Pons (tissue), 1 donor: ENCODE measurements at regions not wholly inside any gene's neighbourhood (a gene's known extent, or its start where the extent isn't known, plus 50 kb on each side); places are given as distances from the start of the nearest gene placed in this dataset.
"Not testable (repeated sequence)": the region's sequence is repeated elsewhere in the genome, so short reads cannot be mapped to it uniquely, and the experiment has no call there.

Source experiments
- DNase-seq: peaks from one replicate; pipeline ENCODE4 v3.0.0-alpha.2; 2016; ENCODE audit warnings: low spot score

DNA sequence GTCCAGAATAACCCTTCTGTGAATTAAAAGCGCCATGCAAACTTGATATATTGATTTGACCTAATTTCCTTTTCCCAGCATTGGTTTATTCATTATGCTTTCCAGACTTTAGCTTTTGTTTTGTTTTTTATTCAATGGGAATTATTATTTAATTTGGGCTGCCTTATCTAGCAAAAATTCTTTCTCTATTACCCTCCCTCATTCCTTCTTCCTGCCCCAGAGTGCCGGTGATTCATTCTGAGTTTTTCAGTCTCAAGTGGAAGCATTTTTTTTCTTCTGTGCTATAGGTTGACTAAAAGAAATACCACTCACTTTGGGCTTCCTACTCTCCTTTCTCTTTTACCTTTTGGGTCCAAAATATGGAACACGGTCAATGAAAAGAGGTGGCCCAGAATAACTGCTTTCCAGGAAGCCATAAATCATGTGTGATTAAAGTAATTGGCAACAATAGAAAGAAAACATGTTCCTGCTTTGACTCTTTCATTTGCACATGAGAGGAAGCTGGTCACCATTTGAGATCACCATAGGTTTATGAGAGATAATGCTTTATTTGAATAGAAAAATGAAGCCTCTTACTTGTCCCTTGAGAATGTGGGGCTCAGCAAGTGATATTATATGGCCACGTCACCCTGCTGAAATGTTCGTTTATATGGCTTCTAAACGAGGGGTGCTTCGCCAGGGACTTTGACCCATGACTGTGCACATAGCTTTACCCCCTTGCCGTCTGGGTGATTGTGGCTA lies 422.8 kb upstream of the ZEB2 start:
- DNase-seq = no peak

DNA sequence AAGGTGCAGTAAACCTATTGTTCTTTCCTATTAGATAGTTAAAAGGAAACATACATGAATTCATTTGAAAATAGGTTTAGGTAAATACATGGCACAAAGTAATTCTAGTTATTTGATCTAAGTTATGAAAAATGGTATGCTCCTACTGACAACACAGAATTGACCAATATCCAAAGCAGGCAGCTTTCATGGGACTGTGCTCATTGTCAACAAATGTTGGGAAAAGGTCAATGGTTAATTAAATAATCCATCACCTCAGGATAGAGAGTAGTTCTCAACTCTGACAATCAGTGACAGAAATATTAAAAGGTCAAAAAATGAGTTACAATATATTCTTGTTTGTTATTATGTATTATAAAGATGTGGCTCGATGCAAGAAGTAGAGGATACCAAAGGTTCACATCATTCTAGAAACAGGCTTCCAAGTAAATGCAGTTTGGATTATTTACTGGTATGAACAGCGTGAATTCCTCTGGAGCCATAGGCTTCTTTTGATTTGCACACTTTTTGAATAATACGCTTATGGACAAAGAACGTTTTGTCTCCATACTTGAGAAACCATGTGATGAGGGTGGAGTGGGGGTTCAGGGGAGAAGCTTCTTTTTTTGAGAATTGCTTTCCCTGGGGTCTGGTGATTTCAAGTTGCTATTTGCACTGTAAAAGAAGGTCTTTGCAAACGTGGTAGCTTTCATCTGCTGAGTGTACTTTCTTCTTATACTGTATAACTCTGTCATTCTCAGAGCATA lies 422.0 kb upstream of the ZEB2 start:
- DNase-seq = peak; percentile 37

DNA sequence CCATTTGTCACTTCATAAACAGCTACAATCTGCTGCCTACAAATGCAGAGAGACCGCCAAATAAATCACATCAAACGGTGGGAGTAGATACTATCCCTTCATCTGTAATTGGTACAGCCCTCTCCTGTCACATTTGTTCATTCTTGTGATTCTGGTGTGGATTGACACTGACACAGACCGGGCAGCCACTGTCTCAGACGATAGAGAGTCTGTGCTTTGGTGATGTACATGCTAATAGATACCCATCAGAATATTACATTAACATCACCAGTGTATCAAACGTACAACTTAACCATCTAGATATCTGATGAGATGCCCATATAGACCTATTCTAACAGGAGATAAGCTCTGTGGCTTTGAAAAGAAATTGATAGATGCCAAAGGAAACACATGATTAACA lies 419.7 kb upstream of the ZEB2 start:
- DNase-seq = peak; percentile 36

DNA sequence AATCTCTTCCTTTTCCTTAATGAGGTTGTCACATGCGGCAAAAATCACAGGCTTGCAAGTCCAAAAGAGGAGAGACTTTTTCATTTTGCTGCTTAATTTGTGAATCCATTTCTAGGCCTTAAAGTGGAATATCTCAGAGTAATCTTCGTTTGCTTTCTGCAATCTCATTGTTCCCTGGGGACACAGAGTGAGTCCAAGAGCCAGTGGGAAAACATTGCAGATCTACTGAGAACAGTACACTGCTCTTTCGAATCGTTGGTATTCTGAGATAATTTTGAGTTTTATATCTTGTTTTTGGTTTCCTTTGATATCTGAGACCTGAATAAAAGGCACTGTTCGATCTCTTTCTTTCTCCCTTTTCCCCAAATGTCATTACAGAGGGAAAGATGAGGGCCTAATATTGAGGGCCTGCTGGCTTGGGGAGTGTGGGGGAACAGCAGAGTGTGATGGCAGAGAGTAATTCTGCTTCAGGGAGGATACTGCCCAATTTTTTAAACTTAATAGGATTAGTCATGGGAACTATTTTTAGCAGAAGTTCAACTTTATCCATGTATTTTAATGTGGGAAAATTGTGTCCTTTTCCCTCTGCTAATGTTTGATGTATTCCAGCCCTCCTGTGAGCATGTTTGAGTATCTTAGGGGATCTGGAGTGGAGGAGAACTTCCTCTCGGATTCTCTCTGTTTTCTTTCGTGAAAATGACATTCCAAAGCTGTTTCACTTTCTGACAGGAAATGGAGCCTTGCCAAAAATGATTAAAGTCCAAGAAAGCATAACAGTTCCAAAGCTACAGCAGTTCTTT lies 418.2 kb upstream of the ZEB2 start:
- peak; percentile 51 for DNase-seq

DNA sequence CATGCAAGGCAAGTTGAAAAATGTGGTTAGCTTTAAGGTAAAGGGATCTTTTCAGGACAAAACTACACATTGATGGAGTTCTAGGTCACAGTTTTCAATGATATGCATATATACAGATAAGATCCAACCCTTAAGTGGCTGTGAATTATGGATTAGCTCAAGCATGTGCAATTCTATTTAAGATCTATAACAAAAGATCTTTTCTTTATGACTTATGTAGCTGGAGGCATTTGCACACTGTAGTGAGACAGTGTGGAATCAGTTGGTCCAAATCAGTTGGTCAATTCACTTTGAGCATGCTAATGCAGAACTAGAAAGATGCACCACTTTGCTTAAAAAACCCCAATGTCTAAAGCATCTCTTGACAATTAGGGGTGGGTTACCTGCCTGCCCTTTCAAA lies 417.1 kb upstream of the ZEB2 start:
- no peak for DNase-seq

DNA sequence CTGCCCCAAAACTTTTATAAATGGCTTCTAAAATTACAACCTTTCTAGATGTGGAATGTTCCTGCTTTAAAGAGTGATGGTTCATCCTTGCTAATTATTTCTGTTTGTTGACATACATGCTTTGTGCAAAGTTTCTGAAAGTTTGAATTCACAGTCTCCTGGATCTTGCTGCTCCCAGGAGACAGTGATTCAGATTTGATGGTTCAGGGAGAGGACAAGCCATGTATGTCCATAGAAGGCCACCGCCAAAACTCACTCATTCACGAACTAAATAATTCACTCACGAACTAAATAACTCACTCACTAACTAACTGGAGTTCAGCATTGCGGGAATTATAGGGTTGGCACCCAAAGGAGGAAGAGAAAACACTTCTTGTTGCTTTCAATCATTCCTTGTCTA lies 416.5 kb upstream of the ZEB2 start:
- no peak for DNase-seq

DNA sequence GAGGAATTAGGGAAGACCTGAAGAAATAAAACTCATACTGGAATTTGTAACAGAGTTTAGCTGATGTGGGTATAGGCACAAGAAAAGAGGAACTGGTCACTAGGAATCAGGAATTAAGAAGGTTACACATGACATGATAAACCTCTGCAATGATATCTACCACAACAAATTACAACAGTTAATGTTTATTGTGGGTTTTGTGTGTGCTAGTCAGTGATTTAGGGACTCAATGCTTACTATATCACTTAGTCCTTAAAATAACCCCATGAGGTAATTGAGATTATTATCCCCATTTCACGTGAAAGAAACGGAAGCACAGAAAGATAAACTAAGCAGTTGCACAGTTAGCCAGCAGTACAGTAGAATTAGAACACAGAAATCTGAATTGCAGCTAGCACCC lies 415.8 kb upstream of the ZEB2 start:
- DNase-seq = no peak

DNA sequence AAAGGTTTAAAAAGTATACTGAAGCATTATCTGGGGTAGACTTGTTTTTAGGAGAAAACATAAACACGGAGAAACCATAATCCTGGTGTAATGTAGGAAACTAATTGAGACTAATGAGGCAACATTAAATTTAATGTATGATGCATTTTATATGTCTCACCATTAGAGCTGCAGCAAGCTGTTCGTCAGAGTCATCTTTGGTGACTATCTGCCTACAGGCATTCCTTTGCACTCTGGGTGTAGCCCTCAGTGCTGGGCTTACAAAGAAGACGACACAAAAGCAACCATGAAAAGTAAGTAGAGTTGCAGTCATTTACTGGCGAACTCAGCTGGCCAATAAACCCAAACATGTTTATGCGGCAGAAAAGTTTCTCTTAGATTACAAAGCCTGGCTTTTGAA lies 415.3 kb upstream of the ZEB2 start:
- DNase-seq = no peak

DNA sequence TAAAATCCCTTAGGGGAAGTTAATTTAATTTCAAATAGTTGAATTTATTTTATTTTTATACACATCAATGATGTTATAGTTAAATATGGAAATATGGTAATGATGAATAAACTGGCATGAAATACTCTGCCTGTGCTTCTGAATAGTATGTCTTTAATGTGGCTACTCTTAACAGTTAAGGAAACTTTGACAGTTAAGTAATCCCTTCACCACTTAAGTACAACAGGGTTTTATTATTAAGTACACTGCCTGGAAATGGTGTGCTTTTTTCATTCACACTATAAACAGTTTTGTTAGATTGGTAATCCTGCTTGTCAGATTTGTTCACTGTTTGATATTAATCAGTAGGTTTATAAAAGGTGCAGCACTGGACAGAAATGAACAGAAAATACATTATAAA lies 412.0 kb upstream of the ZEB2 start:
- DNase-seq = no peak

DNA sequence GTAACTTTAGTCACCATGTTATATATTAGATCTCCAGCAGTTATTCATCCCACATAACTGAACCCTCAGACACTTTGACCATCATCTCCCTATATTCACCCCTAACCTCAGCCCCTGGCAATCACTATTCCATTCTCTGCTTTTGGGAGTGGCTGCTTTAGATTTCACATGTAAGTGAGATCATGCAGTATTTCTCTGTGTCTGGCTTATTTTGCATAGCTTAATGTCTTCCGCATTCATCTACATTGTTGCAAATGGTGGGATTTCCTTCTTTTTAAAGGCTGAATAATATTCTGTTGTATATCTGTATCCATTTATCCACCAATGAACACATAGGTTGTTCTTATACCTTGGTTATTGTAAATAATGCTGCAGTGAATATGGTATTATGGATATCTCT lies 411.6 kb upstream of the ZEB2 start:
- DNase-seq = no peak

DNA sequence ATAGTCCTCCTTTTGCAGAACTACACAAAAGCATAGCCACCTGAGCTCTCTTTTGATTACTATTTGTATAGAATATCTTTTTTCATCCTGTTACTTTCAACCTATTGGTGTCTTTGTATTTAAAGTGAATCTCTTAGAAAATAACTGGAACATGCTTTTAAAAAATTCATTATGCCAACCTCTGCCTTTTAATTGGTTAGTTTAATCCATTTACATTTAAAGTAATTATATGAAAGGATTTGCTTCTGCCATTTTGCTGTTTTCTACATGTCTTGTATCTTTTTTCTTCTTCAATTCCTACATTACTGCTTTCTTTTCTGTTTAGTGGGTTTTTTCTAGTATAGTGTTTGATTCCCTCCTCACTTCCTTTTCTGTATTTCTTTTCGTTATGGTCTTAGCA lies 407.5 kb upstream of the ZEB2 start:
- no peak for DNase-seq

DNA sequence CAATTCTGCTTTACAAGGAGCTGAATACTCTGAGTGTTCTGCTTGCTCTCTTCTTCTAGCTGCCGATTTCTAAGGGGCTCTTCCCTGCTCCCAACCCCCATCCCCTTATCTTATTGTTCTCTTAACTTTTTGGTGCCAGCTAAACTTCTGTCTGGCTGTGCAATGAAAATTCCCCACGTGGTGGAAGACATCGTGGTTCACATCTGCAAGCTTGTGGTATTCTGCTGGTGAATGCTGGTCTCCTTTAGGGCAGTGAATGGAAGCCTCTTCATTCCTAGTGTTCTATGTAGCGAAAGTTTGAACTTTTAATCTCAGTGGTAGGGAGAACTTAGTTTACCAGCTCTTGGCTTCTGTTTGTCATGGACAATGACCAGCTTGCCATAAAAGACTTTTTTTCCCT lies 406.0 kb upstream of the ZEB2 start:
- DNase-seq = no peak

DNA sequence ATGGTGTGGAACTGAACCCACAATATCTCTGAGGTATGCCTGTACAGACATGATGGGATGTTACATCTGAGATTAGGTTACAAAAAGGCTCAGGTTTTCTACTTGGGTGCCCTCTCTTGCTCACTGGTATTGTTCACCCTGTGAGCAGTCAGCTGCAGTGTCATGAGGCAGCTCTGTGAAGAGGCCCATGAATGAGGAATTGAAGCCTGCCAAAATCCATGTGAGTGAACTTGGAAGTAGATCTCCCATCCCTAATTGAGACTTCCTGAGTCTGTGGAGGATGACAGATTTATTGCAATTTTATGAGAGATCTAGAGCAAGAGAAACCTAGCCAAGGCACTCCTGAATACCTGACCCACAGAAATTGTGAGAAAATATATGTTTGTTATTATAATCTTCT lies 404.9 kb upstream of the ZEB2 start:
- no peak for DNase-seq

DNA sequence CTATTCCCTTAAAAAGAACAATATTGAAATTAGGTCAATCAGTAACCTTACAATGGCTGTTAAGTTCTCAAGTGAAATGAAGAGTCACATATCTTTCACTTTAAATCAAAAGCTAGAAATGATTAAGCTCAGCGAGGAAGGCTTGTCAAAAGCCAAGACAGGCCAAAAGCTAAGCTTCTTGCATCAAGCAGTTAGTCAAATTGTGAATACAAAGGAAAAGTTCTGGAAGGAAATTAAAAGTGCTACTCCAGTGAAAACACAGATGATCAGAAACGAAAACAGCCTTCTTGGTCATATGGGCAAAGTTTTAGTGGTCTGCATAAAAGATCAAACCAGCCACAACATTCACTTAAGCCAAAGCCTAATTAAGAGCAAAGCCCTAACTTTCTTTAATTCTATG lies 402.6 kb upstream of the ZEB2 start:
- no peak for DNase-seq

DNA sequence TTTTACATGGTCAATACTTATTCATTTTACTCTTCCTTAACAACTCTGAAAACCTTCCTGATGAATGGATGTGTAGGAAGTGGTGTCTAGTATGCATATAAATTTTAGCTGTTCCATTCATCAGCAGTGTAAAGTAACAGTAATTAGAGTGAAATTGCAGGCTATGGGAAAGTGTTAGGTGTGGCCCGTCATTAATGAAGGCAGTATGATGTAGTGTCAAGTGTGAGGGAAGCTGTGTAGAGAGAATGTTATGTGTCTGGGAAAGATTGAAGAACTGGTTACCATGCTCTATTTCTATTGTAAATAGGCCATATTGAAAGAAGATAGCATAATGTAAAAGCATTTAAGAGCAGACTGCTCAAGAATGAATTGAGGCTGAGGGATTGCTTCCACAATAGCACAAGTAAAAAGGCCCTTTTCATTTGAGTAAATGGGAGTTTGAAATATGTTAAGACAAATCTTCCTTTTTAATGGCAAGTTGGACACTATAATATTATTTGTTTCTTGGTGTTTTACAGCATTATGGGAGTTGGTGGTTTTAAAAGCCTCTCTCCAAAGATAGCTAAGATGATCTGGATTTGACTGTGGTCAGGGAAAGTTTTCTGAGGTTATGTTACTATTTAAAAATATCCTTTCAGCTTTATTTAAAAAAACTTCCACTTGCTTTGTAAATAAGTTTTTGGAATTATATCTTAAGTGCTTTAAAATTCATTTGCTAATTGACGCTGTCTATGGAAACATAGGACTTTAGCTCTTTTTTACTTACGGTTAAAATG lies 401.0 kb upstream of the ZEB2 start:
- no peak for DNase-seq

DNA sequence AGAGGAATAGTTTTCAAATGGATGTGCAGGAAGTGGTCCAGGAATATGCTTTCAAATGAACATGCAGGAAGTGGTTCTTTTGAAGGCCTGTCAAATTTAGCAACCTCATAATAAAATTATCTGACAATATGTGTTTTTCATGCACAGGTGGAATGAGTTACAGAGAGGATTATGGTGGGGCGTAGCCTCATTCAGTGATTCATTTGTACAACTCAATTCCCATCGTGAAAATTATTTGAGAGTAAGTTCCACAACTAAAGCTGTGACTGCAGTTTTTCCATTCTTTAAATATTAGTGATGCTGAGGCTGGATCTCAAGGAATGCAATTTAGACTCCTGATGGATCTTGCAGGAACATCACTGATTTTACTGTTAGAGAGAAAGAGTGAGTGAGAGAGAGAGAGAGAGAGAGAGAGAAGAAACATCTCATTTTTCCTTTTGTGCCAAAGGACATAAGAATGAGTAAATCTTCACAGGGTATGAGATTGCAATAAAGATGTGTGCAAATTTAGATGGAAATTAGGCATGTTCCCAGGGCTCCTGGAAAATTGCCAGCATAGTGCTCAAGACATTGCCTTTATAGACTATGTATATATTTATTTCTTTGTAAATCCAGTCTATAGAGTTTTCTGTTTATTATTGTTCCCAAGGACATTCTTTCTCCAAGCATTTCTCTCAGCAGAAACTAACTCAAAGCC lies 394.9 kb upstream of the ZEB2 start:
- DNase-seq = no peak

DNA sequence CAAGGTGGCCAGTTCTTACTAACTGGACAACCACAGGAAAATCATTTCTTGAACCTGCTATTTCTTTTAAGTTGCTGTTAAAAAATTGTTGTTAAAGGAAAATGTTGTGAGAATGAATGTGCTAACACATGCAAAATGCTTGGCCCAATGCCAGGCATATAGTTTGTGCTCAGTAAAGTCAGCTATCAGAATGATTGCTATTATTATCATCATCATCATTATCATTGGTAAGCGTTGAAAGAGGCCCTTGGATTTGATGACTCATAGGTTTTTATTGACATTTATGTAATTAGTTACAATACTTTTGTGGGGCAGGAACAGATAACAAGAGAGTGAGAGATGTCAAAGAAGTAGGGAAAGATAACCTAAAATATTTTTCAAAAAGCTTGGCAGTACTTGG lies 394.2 kb upstream of the ZEB2 start:
- DNase-seq = no peak

DNA sequence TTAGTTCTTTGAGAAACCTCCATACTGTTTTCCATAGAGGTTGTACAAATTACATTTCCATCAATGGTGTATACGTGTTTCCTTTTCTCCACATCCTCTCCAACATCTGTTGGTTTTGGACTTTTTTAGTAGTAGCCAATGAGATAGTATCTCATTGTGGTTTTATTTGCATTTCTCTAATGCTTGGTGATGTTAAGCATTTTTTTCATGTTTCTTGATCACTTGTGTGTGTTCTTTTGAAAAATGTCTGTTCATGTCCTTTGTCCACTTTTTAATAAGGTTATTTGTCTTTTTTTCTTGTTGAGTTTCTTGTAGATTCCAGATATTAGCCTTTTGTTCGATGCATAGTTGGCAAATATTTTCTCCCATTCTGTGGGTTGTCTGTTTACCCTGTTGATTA lies 392.3 kb upstream of the ZEB2 start:
- no peak for DNase-seq

DNA sequence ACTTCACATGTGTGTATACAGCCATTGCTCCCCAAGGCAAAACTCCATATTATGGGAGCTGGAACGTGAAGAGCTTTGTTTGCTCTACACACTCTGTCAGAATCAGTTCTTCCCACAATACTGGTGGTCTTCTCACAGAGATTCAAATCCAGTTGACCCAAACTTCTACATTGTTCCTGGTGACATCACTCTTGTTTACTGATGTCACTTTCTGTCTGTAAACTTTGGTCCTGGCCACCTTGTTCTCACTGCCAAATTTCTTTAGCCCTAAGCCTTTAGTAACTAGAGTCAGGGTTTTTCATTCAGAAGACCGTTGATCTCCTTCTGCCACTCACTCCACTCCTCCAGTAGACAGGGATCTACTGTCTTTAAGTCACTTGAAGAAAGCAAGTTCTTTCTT lies 386.0 kb upstream of the ZEB2 start:
- DNase-seq = no peak

DNA sequence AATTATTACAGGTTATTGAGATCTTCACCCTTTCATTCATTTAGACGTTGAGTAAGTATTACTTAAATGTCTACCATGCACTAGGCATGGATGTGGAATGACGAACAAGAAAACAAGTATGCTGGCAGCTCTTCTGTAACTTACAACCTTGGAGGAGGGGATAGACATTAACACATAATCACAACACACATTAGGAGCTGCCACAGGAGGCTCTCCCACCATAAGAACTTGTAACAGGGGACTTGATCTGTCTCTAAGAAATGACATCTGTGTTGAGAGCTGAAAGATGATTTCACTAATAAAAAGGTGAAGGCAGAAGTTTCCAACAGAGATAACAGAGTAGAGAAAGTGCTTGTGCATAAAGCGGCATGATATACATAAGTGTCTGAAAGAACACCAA lies 384.7 kb upstream of the ZEB2 start:
- no peak for DNase-seq

DNA sequence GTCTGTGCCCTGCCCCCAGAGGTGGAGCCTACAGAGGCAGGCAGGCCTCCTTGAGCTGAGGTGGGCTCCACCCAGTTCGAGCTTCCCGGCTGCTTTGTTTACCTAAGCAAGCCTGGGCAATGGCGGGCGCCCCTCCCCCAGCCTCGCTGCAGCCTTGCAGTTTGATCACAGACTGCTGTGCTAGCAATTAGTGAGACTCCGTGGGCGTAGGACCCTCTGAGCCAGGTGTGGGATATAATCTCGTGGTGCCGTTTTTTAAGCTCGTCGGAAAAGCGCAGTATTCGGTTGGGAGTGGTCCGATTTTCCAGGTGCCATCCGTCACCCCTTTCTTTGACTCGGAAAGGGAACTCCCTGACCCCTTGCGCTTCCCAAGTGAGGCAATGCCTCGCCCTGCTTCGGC lies 383.1 kb upstream of the ZEB2 start:
- not testable (repeated sequence) for DNase-seq

DNA sequence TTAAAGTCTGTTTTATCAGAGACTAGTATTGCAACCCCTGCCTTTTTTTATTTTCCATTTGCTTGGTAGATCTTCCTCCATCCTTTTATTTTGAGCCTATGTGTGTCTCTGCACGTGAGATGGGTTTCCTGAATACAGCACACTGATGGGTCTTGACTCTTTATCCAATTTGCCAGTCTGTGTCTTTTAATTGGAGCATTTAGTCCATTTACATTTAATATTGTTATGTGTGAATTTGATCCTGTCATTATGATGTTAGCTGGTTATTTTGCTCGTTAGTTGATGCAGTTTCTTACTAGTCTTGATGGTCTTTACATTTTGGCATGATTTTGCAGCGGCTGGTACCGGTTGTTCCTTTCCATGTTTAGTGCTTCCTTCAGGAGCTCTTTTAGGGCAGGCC lies 381.5 kb upstream of the ZEB2 start:
- DNase-seq = not testable (repeated sequence)
